Heart left ventricle (tissue), 13 donors: ENCODE measurements at regions not wholly inside any gene's neighbourhood (a gene's known extent, or its start where the extent isn't known, plus 50 kb on each side); places are given as distances from the start of the nearest gene placed in this dataset.
"Not testable (repeated sequence)": the region's sequence is repeated elsewhere in the genome, so short reads cannot be mapped to it uniquely, and the experiment has no call there.

Source experiments
- CTCF ChIP-seq, 12 donors: fragments of 200-600 bp; sonication (generic) in 4 of 12; IDR thresholded peaks; one replicate each; pipeline versions ENCODE4 v1.5.0 to v1.8.0; 2018 to 2022; ENCODE audit warnings: antibody characterized with exemption in 12 of 12, mild to moderate bottlenecking in 5 of 12
- POLR2A ChIP-seq, 2 donors: fragments of 450-650 bp; IDR thresholded peaks; one replicate each; pipeline ENCODE4 v1.6.1; 2017; ENCODE audit warnings: antibody characterized with exemption in 2 of 2, mild to moderate bottlenecking in 2 of 2, moderate library complexity in 2 of 2
- donor health status: ischemic (EF 13 %, LVEDD 7.1; RV severe dilation, severe dysfunction).
- donor health status: DM: no; HTN: yes; CAD: no.
- donor health status: DM: no; HTN: no; CAD: no.
- donor health status: ischemic (EF 25% LVEDD 6.9; RV normal size, moderate dysfunction).
- donor health status: ischemic (EF 25% LVEDD 5.7; RV mildly dilated, moderate dysfunction).
- donor health status: ischemic (EF 35%, LVEDD 5.7; RV mildly dilated, moderate dysfunction).
- donor health status: nonischemic (EF 11% LVEDD 7.7; RV severe dilation, severe dysfunction).
- donor health status: DM: yes; HTN: yes; CAD: no.
- donor health status: PGD.
- donor health status: ischemic (EF 29% LVEDD 5.4; RV normal size, mild dysfunction).
- donor health status: nonischemic (EF 23%, LVEDD 6.1; RV moderate dilation, normal function).

- not testable (repeated sequence) for TF ChIP-seq CTCF, POLR2A (IDR thresholded peaks at IDR 0.05)
These were observed 122.6 kb downstream of the TRIM43 start for GRCh38 chr2:95714398-95714797.
